ENCODE measurements at regions not wholly inside any gene's neighbourhood (a gene's known extent, or its start where the extent isn't known, plus 50 kb on each side); places are given as distances from the start of the nearest gene placed in this dataset.

DNA sequence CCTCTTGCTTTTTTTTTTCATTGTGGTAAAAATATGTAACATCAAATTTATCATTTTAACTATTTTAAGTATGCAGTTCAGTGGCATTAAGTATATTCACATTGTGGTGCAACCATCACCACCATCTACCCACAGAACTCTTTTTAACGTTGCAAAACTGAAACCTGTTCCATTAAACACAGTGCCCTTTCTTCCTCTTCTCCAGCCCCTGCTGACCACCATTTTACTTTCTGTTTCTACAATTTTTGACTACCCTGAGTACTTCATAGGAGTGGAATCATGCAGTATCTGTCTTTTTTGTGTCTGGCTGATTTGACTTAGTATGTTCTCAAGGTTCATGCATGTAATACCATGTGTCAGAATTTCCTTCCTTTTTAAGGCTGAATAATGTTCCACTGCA lies 153.1 kb downstream of the FGF9 start:
- DNase-seq (ENCODE audit: low spot score) = no peak
- TF ChIP-seq, protein P1, sequence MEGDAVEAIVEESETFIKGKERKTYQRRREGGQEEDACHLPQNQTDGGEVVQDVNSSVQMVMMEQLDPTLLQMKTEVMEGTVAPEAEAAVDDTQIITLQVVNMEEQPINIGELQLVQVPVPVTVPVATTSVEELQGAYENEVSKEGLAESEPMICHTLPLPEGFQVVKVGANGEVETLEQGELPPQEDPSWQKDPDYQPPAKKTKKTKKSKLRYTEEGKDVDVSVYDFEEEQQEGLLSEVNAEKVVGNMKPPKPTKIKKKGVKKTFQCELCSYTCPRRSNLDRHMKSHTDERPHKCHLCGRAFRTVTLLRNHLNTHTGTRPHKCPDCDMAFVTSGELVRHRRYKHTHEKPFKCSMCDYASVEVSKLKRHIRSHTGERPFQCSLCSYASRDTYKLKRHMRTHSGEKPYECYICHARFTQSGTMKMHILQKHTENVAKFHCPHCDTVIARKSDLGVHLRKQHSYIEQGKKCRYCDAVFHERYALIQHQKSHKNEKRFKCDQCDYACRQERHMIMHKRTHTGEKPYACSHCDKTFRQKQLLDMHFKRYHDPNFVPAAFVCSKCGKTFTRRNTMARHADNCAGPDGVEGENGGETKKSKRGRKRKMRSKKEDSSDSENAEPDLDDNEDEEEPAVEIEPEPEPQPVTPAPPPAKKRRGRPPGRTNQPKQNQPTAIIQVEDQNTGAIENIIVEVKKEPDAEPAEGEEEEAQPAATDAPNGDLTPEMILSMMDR (IDR thresholded peaks at IDR 0.05; ENCODE audit: extremely low read depth, insufficient read depth, missing control alignments) = no peak
- in situ Hi-C loops (cut with MboI; ENCODE audit: low pct_unique_long_range_greater_than_20kb, low sequenced_read_pairs, unreplicated experiment) = no loop called here

DNA sequence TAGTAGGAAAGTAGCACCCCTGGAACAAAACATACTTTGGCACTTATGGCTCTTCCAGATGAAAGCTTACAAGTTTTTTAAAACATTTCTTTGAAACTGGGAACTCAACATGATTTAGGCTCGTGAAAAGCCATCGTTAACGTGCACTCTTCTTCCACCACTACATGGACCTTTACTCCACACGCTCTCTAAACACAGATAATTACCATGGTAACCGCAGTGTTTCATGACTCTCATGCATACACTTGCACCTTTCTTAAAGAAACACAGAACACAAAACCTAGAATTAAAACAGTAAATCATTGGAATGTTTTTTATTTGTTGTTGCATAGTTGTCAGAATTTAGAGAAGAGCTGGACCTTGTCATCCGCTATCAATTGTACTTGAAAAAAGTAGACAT lies 154.3 kb downstream of the FGF9 start:
- DNase-seq (ENCODE audit: low spot score) = no peak
- in situ Hi-C loops (cut with MboI; ENCODE audit: low pct_unique_long_range_greater_than_20kb, low sequenced_read_pairs, unreplicated experiment) = no loop called here
- TF ChIP-seq, protein P1 (IDR thresholded peaks at IDR 0.05; ENCODE audit: extremely low read depth, insufficient read depth, missing control alignments) = no peak

DNA sequence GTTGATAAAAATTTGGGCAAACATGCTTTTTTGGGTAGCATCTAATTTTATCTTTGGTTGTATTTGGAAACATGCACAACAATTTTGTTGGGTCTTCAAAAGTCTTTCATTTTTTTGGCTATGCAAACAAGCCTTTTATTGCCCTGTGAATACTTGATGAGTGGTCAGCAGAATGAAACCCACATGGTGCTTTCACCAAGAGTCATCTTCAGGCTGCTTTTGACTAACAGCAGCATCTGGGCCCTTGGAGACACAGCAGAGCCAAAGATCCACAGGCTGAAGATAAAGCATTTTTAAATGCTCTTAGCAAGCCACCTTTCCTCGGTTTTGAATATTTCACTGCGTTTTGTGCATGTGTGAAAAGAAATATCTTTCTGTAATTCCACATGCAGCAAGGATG lies 154.9 kb downstream of the FGF9 start:
- TF ChIP-seq, protein P1 (IDR thresholded peaks at IDR 0.05; ENCODE audit: extremely low read depth, insufficient read depth, missing control alignments) = no peak
- no peak for DNase-seq (ENCODE audit: low spot score)
- in situ Hi-C loops (cut with MboI; ENCODE audit: low pct_unique_long_range_greater_than_20kb, low sequenced_read_pairs, unreplicated experiment) = no loop called here

DNA sequence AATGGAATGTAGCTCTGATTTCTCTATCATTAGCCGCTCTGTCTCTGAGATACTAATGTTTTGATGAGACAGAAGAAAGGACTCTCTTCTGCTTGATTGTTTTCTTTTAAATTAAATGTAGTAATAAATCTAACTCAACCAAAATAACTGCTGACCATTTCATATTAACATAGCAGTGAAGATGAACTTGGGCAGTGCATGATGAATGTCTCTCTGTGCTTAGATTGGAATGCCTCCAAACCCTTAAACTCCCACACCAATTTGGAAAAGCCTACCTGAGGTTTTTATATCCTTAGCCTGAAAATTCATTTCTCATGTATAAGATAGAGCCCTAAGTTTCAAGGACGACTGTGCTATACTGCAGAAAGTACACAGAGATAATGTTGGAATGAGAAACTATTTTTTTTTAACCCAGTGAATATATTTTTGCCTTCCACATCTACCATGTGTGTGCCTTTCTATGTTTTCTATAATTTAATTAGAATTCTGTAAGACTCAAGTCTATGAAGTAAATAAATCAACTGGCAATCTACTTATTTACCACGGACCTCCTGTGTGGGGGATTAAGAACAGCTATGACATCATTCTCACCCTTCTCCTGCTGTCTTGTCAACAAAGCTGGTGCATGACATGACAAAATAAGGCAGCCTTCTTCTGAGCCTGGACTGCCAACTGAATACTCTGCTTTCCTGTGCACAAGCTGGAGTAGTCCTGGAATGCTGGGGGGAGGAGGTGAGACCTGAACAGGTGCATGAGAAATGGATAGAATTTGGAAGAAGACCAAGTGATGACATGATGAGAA lies 155.5 kb downstream of the FGF9 start:
- TF ChIP-seq, protein P1 (IDR thresholded peaks at IDR 0.05; ENCODE audit: extremely low read depth, insufficient read depth, missing control alignments) = no peak
- no peak for DNase-seq (ENCODE audit: low spot score)
- in situ Hi-C loops (cut with MboI; ENCODE audit: low pct_unique_long_range_greater_than_20kb, low sequenced_read_pairs, unreplicated experiment) = no loop called here

DNA sequence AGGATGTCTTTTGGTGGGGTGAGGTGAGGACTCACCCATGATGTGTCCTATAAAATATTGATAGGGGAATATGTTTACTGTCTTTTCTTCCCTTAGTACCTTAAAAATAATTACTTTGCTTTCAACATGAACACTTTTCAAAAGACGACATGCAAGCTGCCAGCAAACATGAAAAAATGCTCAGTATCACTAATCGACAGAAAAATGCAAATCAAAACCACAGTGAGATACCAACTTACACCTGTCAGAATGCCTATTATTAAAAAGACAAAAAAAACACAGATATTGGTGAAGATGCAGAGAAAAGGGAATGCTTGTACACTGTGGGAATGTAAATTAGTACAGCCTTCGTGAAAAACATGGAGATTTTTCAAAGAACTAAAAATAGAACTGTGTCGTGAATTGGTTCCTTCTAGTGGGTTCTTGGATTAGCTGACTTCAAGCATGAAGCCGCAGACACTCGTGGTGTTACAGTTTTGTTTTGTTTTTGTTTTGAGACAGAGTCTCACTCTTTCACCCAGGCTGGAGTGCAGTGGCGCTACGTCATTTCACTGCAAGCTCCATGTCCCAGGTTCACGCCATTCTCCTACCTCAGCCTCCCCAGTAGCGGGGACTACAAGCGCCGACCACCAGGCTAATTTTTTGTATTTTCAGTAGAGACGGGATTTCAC lies 160.9 kb downstream of the FGF9 start:
- TF ChIP-seq, protein P1 (IDR thresholded peaks at IDR 0.05; ENCODE audit: extremely low read depth, insufficient read depth, missing control alignments) = no peak
- in situ Hi-C loops (cut with MboI; ENCODE audit: low pct_unique_long_range_greater_than_20kb, low sequenced_read_pairs, unreplicated experiment) = no loop called here
- no peak for DNase-seq (ENCODE audit: low spot score)

DNA sequence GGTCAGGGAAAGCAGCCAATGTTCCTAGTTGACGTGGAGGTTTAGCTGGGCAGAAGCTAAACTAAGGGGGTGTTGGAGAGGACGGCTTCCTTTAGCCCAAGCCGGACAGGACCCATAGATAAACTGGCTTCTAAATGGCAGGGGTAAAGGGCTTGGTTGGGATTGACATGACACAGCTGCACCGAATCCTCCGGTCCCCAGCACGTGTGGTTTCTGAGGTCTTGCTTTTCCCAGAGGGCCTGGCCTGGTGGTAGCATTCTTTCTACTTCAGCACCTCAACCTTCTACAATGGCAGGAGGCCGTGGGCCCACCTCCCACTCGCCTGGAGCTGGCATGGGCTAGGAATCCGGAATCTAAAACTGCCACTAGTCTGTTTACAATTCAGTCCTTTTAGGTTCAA lies 163.0 kb downstream of the FGF9 start:
- DNase-seq (ENCODE audit: low spot score) = no peak
- TF ChIP-seq, protein P1 (IDR thresholded peaks at IDR 0.05; ENCODE audit: extremely low read depth, insufficient read depth, missing control alignments) = no peak
- in situ Hi-C loops (cut with MboI; ENCODE audit: low pct_unique_long_range_greater_than_20kb, low sequenced_read_pairs, unreplicated experiment) = no loop called here

All from GM13977 (cell line).